HG03432 (cell line): ENCODE measurements at regions not wholly inside any gene's neighbourhood (a gene's known extent, or its start where the extent isn't known, plus 50 kb on each side); places are given as distances from the start of the nearest gene placed in this dataset.

Experiments used
- ATAC-seq: cut with Tn5 transposase; IDR thresholded peaks from one replicate; pipeline ENCODE4 v1.9.1; 2021; ENCODE audit warnings: mild to moderate bottlenecking, moderate library complexity; ENCODE audit not compliant: unreplicated experiment

GRCh38 chr19:28403690-28404089 lies 809.3 kb downstream of the UQCRFS1 start:
- no peak for ATAC-seq

- ATAC-seq = no peak
Measured at GRCh38 chr19:28402701-28403290, 810.2 kb downstream of the UQCRFS1 start.

GRCh38 chr19:28401739-28402424 lies 811.1 kb downstream of the UQCRFS1 start:
- ATAC-seq = no peak

GRCh38 chr19:28400953-28401671 lies 811.8 kb downstream of the UQCRFS1 start:
- ATAC-seq = no peak

GRCh38 chr19:28399187-28399586 lies 813.8 kb downstream of the UQCRFS1 start:
- ATAC-seq = no peak

GRCh38 chr19:28397800-28398199 lies 815.2 kb downstream of the UQCRFS1 start:
- no peak for ATAC-seq

- ATAC-seq = no peak
Measured at GRCh38 chr19:28397306-28397705, 815.6 kb downstream of the UQCRFS1 start.

- no peak for ATAC-seq
Measured at GRCh38 chr19:28396287-28396831, 816.6 kb downstream of the UQCRFS1 start.

GRCh38 chr19:28394725-28395124 lies 818.2 kb downstream of the UQCRFS1 start:
- no peak for ATAC-seq

GRCh38 chr19:28393574-28394336 lies 819.2 kb downstream of the UQCRFS1 start:
- no peak for ATAC-seq

- ATAC-seq = no peak
Measured at GRCh38 chr19:28388988-28389387, 824.0 kb downstream of the UQCRFS1 start.

- no peak for ATAC-seq
Measured at GRCh38 chr19:28387507-28387906, 825.4 kb downstream of the UQCRFS1 start.

GRCh38 chr19:28386470-28386869 lies 826.5 kb downstream of the UQCRFS1 start:
- no peak for ATAC-seq

- ATAC-seq = no peak
Measured at GRCh38 chr19:28386066-28386465, 826.9 kb downstream of the UQCRFS1 start.

GRCh38 chr19:28377077-28377476 lies 835.9 kb downstream of the UQCRFS1 start:
- ATAC-seq = no peak

- no peak for ATAC-seq
Measured at GRCh38 chr19:28374971-28375370, 838.0 kb downstream of the UQCRFS1 start.

- no peak for ATAC-seq
Measured at GRCh38 chr19:28372576-28373247, 840.2 kb downstream of the UQCRFS1 start.

GRCh38 chr19:28367146-28367545 lies 845.8 kb downstream of the UQCRFS1 start:
- ATAC-seq = no peak

GRCh38 chr19:28363254-28363653 lies 849.7 kb downstream of the UQCRFS1 start:
- no peak for ATAC-seq
